T-helper 2 cell treated with Interferon-gamma antibody and Interleukin-4, amounts not matched to agents 5 μg/mL and 100 μg/mL, for 36 hours (primary cell): ENCODE measurements at regions not wholly inside any gene's neighbourhood (a gene's known extent, or its start where the extent isn't known, plus 50 kb on each side); places are given as distances from the start of the nearest gene placed in this dataset.

Experiments
- DNase-seq: peaks from one replicate; pipeline ENCODE4 v3.0.0; 2021; ENCODE audit warnings: low spot score
- H3K27ac Mint-ChIP-seq: one replicate; pipeline ENCODE4 v1.8.0; 2021; ENCODE audit warnings: mild to moderate bottlenecking, mixed read lengths
- H3K27me3 Mint-ChIP-seq: one replicate; pipeline ENCODE4 v1.8.0; 2021; ENCODE audit warnings: low read depth, mixed read lengths
- H3K36me3 Mint-ChIP-seq: one replicate; pipeline ENCODE4 v1.8.0; 2021; ENCODE audit warnings: low read depth, mixed read lengths
- H3K4me1 Mint-ChIP-seq: one replicate; pipeline ENCODE4 v1.8.0; 2021; ENCODE audit warnings: low read depth, mixed read lengths
- H3K4me3 Mint-ChIP-seq: one replicate; pipeline ENCODE4 v1.8.0; 2022; ENCODE audit warnings: mild to moderate bottlenecking, moderate library complexity, mixed read lengths
- H3K9me3 Mint-ChIP-seq: one replicate; pipeline ENCODE4 v1.8.0; 2021; ENCODE audit warnings: mixed read lengths

- Mint-ChIP-seq H3K27me3 (no peaks in the 10 kb centered on the region), H3K36me3 (no peaks in the 10 kb centered on the region), H3K4me3 (no peak overlapping the region), H3K27ac (no peak overlapping the region), H3K9me3 (peaks cover 8% of the 10 kb centered on the region), H3K4me1 (no peaks in the 10 kb centered on the region)
- DNase-seq, result no peak
Measured at GRCh38 chr1:191675856-191676783, 482.1 kb upstream of the RGS18 start.

- H3K9me3 Mint-ChIP-seq, result peaks cover 5% of the 10 kb centered on the region
- H3K4me3 Mint-ChIP-seq, result no peak overlapping the region
- DNase-seq, result no peak
- no peaks in the 10 kb centered on the region for H3K27me3 Mint-ChIP-seq
- no peaks in the 10 kb centered on the region for H3K4me1 Mint-ChIP-seq
- H3K27ac Mint-ChIP-seq, result no peak overlapping the region
- no peaks in the 10 kb centered on the region for H3K36me3 Mint-ChIP-seq
Measured at GRCh38 chr1:191685669-191686068, 472.6 kb upstream of the RGS18 start.

GRCh38 chr1:191687721-191688120, 470.5 kb upstream of the RGS18 start:
- H3K9me3 Mint-ChIP-seq, result peaks cover 5% of the 10 kb centered on the region
- H3K36me3 Mint-ChIP-seq, result no peaks in the 10 kb centered on the region
- no peaks in the 10 kb centered on the region for H3K27me3 Mint-ChIP-seq
- no peaks in the 10 kb centered on the region for H3K4me1 Mint-ChIP-seq
- no peak for DNase-seq
- no peak overlapping the region for H3K27ac Mint-ChIP-seq
- H3K4me3 Mint-ChIP-seq, result no peak overlapping the region

GRCh38 chr1:191690931-191691330, 467.3 kb upstream of the RGS18 start:
- Mint-ChIP-seq H3K4me3 (no peak overlapping the region), H3K36me3 (no peaks in the 10 kb centered on the region), H3K27me3 (no peaks in the 10 kb centered on the region), H3K4me1 (no peaks in the 10 kb centered on the region), H3K27ac (no peak overlapping the region), H3K9me3 (peaks cover 14% of the 10 kb centered on the region)
- no peak for DNase-seq

GRCh38 chr1:191693797-191694196, 464.5 kb upstream of the RGS18 start:
- H3K36me3 Mint-ChIP-seq, result no peaks in the 10 kb centered on the region
- peaks cover 21% of the 10 kb centered on the region for H3K9me3 Mint-ChIP-seq
- H3K4me1 Mint-ChIP-seq, result no peaks in the 10 kb centered on the region
- H3K27ac Mint-ChIP-seq, result no peak overlapping the region
- no peaks in the 10 kb centered on the region for H3K27me3 Mint-ChIP-seq
- no peak for DNase-seq
- H3K4me3 Mint-ChIP-seq, result no peak overlapping the region

- DNase-seq, result no peak
- Mint-ChIP-seq H3K27me3 (no peaks in the 10 kb centered on the region), H3K9me3 (peaks cover 21% of the 10 kb centered on the region), H3K27ac (no peak overlapping the region), H3K4me1 (no peaks in the 10 kb centered on the region), H3K4me3 (no peak overlapping the region), H3K36me3 (no peaks in the 10 kb centered on the region)
Measured at GRCh38 chr1:191695865-191696264, 462.4 kb upstream of the RGS18 start.

- Mint-ChIP-seq H3K27ac (no peak overlapping the region), H3K36me3 (no peaks in the 10 kb centered on the region), H3K4me3 (no peak overlapping the region), H3K9me3 (peaks cover 21% of the 10 kb centered on the region), H3K27me3 (no peaks in the 10 kb centered on the region), H3K4me1 (no peaks in the 10 kb centered on the region)
- no peak for DNase-seq
Measured at GRCh38 chr1:191696354-191696753, 461.9 kb upstream of the RGS18 start.

GRCh38 chr1:191697556-191697955, 460.7 kb upstream of the RGS18 start:
- no peaks in the 10 kb centered on the region for H3K27me3 Mint-ChIP-seq
- H3K4me3 Mint-ChIP-seq, result no peak overlapping the region
- no peak for DNase-seq
- H3K9me3 Mint-ChIP-seq, result peaks cover 21% of the 10 kb centered on the region
- no peaks in the 10 kb centered on the region for H3K36me3 Mint-ChIP-seq
- H3K4me1 Mint-ChIP-seq, result no peaks in the 10 kb centered on the region
- H3K27ac Mint-ChIP-seq, result no peak overlapping the region

- Mint-ChIP-seq H3K27ac (no peak overlapping the region), H3K4me1 (no peaks in the 10 kb centered on the region), H3K36me3 (no peaks in the 10 kb centered on the region), H3K9me3 (peaks cover 21% of the 10 kb centered on the region), H3K27me3 (no peaks in the 10 kb centered on the region), H3K4me3 (no peak overlapping the region)
- no peak for DNase-seq
Measured at GRCh38 chr1:191698246-191698645, 460.0 kb upstream of the RGS18 start.

- no peaks in the 10 kb centered on the region for H3K4me1 Mint-ChIP-seq
- no peaks in the 10 kb centered on the region for H3K27me3 Mint-ChIP-seq
- H3K27ac Mint-ChIP-seq, result no peak overlapping the region
- no peaks in the 10 kb centered on the region for H3K36me3 Mint-ChIP-seq
- no peak overlapping the region for H3K4me3 Mint-ChIP-seq
- peaks cover 12% of the 10 kb centered on the region for H3K9me3 Mint-ChIP-seq
- DNase-seq, result no peak
Measured at GRCh38 chr1:191699343-191699742, 458.9 kb upstream of the RGS18 start.

GRCh38 chr1:191700922-191701321, 457.3 kb upstream of the RGS18 start:
- DNase-seq, result no peak
- Mint-ChIP-seq H3K9me3 (peaks cover 6% of the 10 kb centered on the region), H3K4me3 (no peak overlapping the region), H3K36me3 (no peaks in the 10 kb centered on the region), H3K27ac (no peak overlapping the region), H3K27me3 (no peaks in the 10 kb centered on the region), H3K4me1 (no peaks in the 10 kb centered on the region)

GRCh38 chr1:191702124-191702523, 456.1 kb upstream of the RGS18 start:
- Mint-ChIP-seq H3K27me3 (no peaks in the 10 kb centered on the region), H3K36me3 (no peaks in the 10 kb centered on the region), H3K4me3 (no peak overlapping the region), H3K9me3 (peaks cover 4% of the 10 kb centered on the region), H3K27ac (no peak overlapping the region), H3K4me1 (no peaks in the 10 kb centered on the region)
- no peak for DNase-seq

- Mint-ChIP-seq H3K27ac (no peak overlapping the region), H3K27me3 (no peaks in the 10 kb centered on the region), H3K9me3 (no peaks in the 10 kb centered on the region), H3K36me3 (no peaks in the 10 kb centered on the region), H3K4me3 (no peak overlapping the region), H3K4me1 (no peaks in the 10 kb centered on the region)
- DNase-seq, result no peak
Measured at GRCh38 chr1:191707288-191707687, 451.0 kb upstream of the RGS18 start.

- DNase-seq, result no peak
- Mint-ChIP-seq H3K4me3 (no peak overlapping the region), H3K36me3 (no peaks in the 10 kb centered on the region), H3K27ac (no peak overlapping the region), H3K27me3 (no peaks in the 10 kb centered on the region), H3K9me3 (no peaks in the 10 kb centered on the region), H3K4me1 (no peaks in the 10 kb centered on the region)
Measured at GRCh38 chr1:191709215-191709614, 449.0 kb upstream of the RGS18 start.

- Mint-ChIP-seq H3K4me3 (no peak overlapping the region), H3K36me3 (no peaks in the 10 kb centered on the region), H3K27ac (no peak overlapping the region), H3K27me3 (no peaks in the 10 kb centered on the region), H3K9me3 (no peaks in the 10 kb centered on the region), H3K4me1 (no peaks in the 10 kb centered on the region)
- no peak for DNase-seq
Measured at GRCh38 chr1:191711961-191712360, 446.3 kb upstream of the RGS18 start.
